SK-N-SH (cell line): ENCODE measurements at regions not wholly inside any gene's neighbourhood (a gene's known extent, or its start where the extent isn't known, plus 50 kb on each side); places are given as distances from the start of the nearest gene placed in this dataset.

Experiments
- CTCF ChIA-PET: fragments of 300-600, 350-600 bp; formaldehyde crosslinking; extraction: SDS; loops from one replicate; lab custom pipeline; 2021; lab: Yijun Ruan, JAX
- POLR2A ChIA-PET: fragments of 350-600 bp; sonication (Branson Sonifier 250); formaldehyde crosslinking; extraction: SDS; loops from one replicate; lab custom pipeline; 2020; ENCODE audit warnings: antibody characterized with exemption, inconsistent platforms; lab: Yijun Ruan, JAX
- DNase-seq: peaks from one replicate; pipeline ENCODE4 v3.0.0; 2012
- H2AFZ ChIP-seq: fragments of 200-600 bp; sonication (generic); 2 replicates; pipeline ENCODE4 v1.8.1; 2016; ENCODE audit warnings: antibody characterized with exemption, mild to moderate bottlenecking, low read depth
- H3F3A ChIP-seq: fragments of 200-600 bp; sonication (generic); replicated peaks from 2 replicates; pipeline ENCODE3; 2016; ENCODE audit warnings: antibody characterized with exemption, mild to moderate bottlenecking; ENCODE audit not compliant: insufficient read depth
- H3K27ac ChIP-seq, 2 experiments: fragments of 200-500 bp in 1 of 2; fragments of 200-600 bp in 1 of 2; sonication (Bioruptor generic) in 1 of 2; sonication (generic), shearing (Covaris generic) in 1 of 2; 2 replicates each; pipeline versions ENCODE4 v1.5.1 to v1.6.1; 2014 to 2016; ENCODE audit warnings: low read depth in 2 of 2, inconsistent platforms in 1 of 2, low read length in 1 of 2, mild to moderate bottlenecking in 1 of 2, mixed read lengths in 1 of 2
- H3K27me3 ChIP-seq: fragments of 200-600 bp; sonication (generic), shearing (Covaris generic); 2 replicates; pipeline ENCODE4 v1.6.1; 2016; ENCODE audit warnings: mixed run types; ENCODE audit not compliant: insufficient read depth
- H3K36me3 ChIP-seq, 2 experiments: fragments of 200-500 bp in 1 of 2; fragments of 200-600 bp in 1 of 2; sonication (Bioruptor generic) in 1 of 2; sonication (generic) in 1 of 2; replicated peaks in 1 of 2; 2 replicates each; pipeline versions ENCODE3 to v1.5.1; 2014 to 2016; ENCODE audit warnings: low read length in 1 of 2, mild to moderate bottlenecking in 1 of 2; ENCODE audit not compliant: insufficient read depth in 2 of 2, control insufficient read depth in 1 of 2
- H3K4me1 ChIP-seq, 2 experiments: fragments of 200-500 bp in 1 of 2; fragments of 200-600 bp in 1 of 2; sonication (Bioruptor generic) in 1 of 2; sonication (generic), shearing (Covaris generic) in 1 of 2; 2 replicates each; pipeline versions ENCODE4 v1.5.1 to v1.6.1; 2014 to 2016; ENCODE audit warnings: low read depth in 1 of 2, low read length in 1 of 2, mixed run types in 1 of 2; ENCODE audit not compliant: insufficient read depth in 2 of 2, control insufficient read depth in 1 of 2
- H3K4me2 ChIP-seq: fragments of 200-600 bp; sonication (generic), shearing (Covaris generic); 2 replicates; pipeline ENCODE4 v1.6.1; 2017; ENCODE audit warnings: mixed run types
- H3K4me3 ChIP-seq, 2 experiments: fragments of 200-500 bp in 1 of 2; fragments of 200-600 bp in 1 of 2; sonication (Bioruptor generic) in 1 of 2; sonication (generic), shearing (Covaris generic) in 1 of 2; 2 replicates each; pipeline versions ENCODE4 v1.5.1 to v1.8.1; 2014 to 2016; ENCODE audit warnings: low read depth in 2 of 2, inconsistent platforms in 1 of 2, low read length in 1 of 2, mild to moderate bottlenecking in 1 of 2, mixed read lengths in 1 of 2, moderate library complexity in 1 of 2
- H3K79me2 ChIP-seq: fragments of 200-600 bp; sonication (generic); 2 replicates; pipeline ENCODE4 v1.8.1; 2017; ENCODE audit warnings: mild to moderate bottlenecking; ENCODE audit not compliant: insufficient read depth
- H3K9ac ChIP-seq: fragments of 200-600 bp; sonication (generic); 2 replicates; pipeline ENCODE4 v1.6.1; 2017; ENCODE audit warnings: mixed run types
- H3K9me2 ChIP-seq: fragments of 200-600 bp; sonication (generic); 2 replicates; pipeline ENCODE4 v1.6.1; 2017; ENCODE audit warnings: mixed run types
- H3K9me3 ChIP-seq: fragments of 200-600 bp; sonication (generic); 2 replicates; pipeline ENCODE4 v1.6.1; 2017; ENCODE audit warnings: mixed run types, mild to moderate bottlenecking, moderate library complexity
- H4K20me1 ChIP-seq: fragments of 200-600 bp; sonication (generic); 2 replicates; pipeline ENCODE4 v1.6.1; 2017; ENCODE audit warnings: mild to moderate bottlenecking, mixed run types; ENCODE audit not compliant: insufficient read depth
- ELF1 ChIP-seq: IDR thresholded peaks from 2 replicates; pipeline ENCODE4 v1.4.0; 2012
- EP300 ChIP-seq, 2 experiments: IDR thresholded peaks; 2 replicates each; pipeline versions ENCODE4 v1.4.0 to v1.6.1; 2012; ENCODE audit warnings: borderline replicate concordance in 1 of 2, low read depth in 1 of 2, low read length in 1 of 2
- EZH2phosphoT487 ChIP-seq: fragments of 200-600 bp; sonication (generic); IDR thresholded peaks from 2 replicates; pipeline ENCODE4 v1.6.1; 2017; ENCODE audit warnings: low read depth, mixed run types, mild to moderate bottlenecking, antibody characterized with exemption, moderate library complexity, borderline replicate concordance
- FOSL2 ChIP-seq: IDR thresholded peaks from 2 replicates; pipeline ENCODE4 v1.4.0; 2012; ENCODE audit warnings: low read depth, mild to moderate bottlenecking, moderate library complexity, borderline replicate concordance
- FOXJ3 ChIP-seq: sonication (generic); formaldehyde crosslinking; IDR thresholded peaks from 2 replicates; pipeline ENCODE4 v1.5.1; 2020; ENCODE audit warnings: mild to moderate bottlenecking, missing genetic modification reagents
- FOXM1 ChIP-seq: IDR thresholded peaks from 2 replicates; pipeline ENCODE4 v1.4.0; 2012; ENCODE audit warnings: low read depth, mild to moderate bottlenecking
- GATA2 ChIP-seq: sonication (generic); formaldehyde crosslinking; IDR thresholded peaks from 2 replicates; pipeline ENCODE4 v1.5.0; 2020; ENCODE audit warnings: mild to moderate bottlenecking, missing genetic modification reagents
- JUND ChIP-seq: IDR thresholded peaks from 2 replicates; pipeline ENCODE4 v1.4.0; 2012
- NFIC ChIP-seq: IDR thresholded peaks from 2 replicates; pipeline ENCODE4 v1.4.0; 2012; ENCODE audit warnings: borderline replicate concordance
- RAD21 ChIP-seq: IDR thresholded peaks from 2 replicates; pipeline ENCODE4 v1.6.1; 2012; ENCODE audit warnings: mild to moderate bottlenecking, low read length
- RCOR1 ChIP-seq: fragments of 150-350 bp; IDR thresholded peaks from 2 replicates; pipeline ENCODE4 v1.6.1; 2017; ENCODE audit warnings: antibody characterized with exemption, low read length
- RFX5 ChIP-seq: IDR thresholded peaks from 2 replicates; pipeline ENCODE4 v1.6.1; 2012; ENCODE audit warnings: mild to moderate bottlenecking, improper control_type of control experiment, low read length
- TAF1 ChIP-seq: IDR thresholded peaks from 2 replicates; pipeline ENCODE4 v1.6.1; 2012; ENCODE audit warnings: low read depth, mild to moderate bottlenecking, low read length, moderate library complexity, borderline replicate concordance
- WGBS: methylation state at CpG from one replicate; pipeline ENCODE4 v1.1.6; 2017; ENCODE audit warnings: low lambda C conversion rate; 5-methylcytosine and 5-hydroxymethylcytosine counted together
- TF ChIP-seq, protein P1 (sequence below): IDR thresholded peaks from 2 replicates; pipeline ENCODE4; 2012
- TF ChIP-seq, protein P2 (sequence below): fragments of 150-350 bp; IDR thresholded peaks from 2 replicates; pipeline ENCODE4 v1.6.1; 2017; ENCODE audit warnings: antibody characterized with exemption, low read length, low read depth, borderline replicate concordance
- TF ChIP-seq, protein P3 (sequence below): IDR thresholded peaks from 2 replicates; pipeline ENCODE4 v1.6.1; 2012; ENCODE audit warnings: mild to moderate bottlenecking, low read depth, low read length, moderate library complexity

DNA sequence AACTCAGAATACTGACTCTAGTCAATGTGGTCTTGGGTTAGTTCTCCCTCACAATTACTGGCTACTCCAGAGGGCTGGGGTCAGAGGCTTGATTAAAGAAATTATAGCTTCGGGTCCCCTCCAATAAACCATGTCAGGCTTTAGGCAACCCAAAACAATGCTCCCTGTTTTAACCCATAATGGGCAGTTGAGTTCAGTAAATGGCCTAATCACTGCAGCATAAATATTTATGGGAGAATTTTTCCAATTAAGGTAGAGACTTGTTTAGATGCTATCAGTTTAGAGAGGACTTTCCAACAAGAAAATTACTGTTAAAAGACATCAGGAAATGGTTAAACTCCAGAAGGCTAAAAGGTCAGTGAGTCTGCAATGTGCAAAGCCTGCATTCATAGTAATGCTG lies 389.2 kb upstream of the PRICKLE1 start:
- ChIA-PET CTCF (interaction anchor here (1.2 kb wide), 1 partner anchor 303 kb away, joined by 3 read pairs; no protein-coding TSS in a partner anchor), POLR2A (no interaction called here)
- Histone ChIP-seq H2AFZ (no peak overlapping the region), H4K20me1 (no peaks in the 10 kb centered on the region), H3K4me3 (no peak overlapping the region), H3K9me2 (no peaks in the 10 kb centered on the region), H3K4me1 (peaks cover 0 to 2% of the 10 kb centered on the region in 2 experiments; a peak in 2 of 4 replicates), H3K9me3 (no peaks in the 10 kb centered on the region), H3K36me3 (no peaks in the 10 kb centered on the region), H3K79me2 (no peaks in the 10 kb centered on the region), H3K9ac (no peak overlapping the region), H3K27ac (peak overlapping the region in 1 of 2 experiments; percentile 69; a peak in 2 of 4 replicates), H3K4me2 (no peak overlapping the region), H3F3A (no peaks in the 10 kb centered on the region), H3K27me3 (no peaks in the 10 kb centered on the region)
- WGBS: 5% methylated on average over 1 of the region's 1 CpG
- TF ChIP-seq RAD21 (peak; percentile 27; the same call in 1 of the 2 replicates), EP300 (IDR thresholded peaks at IDR 0.05; ENCODE audit: borderline replicate concordance in 1 of 2, low read depth in 1 of 2, low read length in 1 of 2) (peak in 1 of 2 experiments; percentile 73; a peak in 2 of 4 replicates), RCOR1 (peak; percentile 52; the same call in 1 of the 2 replicates), TAF1 (no peak)
- DNase-seq: no peak

DNA sequence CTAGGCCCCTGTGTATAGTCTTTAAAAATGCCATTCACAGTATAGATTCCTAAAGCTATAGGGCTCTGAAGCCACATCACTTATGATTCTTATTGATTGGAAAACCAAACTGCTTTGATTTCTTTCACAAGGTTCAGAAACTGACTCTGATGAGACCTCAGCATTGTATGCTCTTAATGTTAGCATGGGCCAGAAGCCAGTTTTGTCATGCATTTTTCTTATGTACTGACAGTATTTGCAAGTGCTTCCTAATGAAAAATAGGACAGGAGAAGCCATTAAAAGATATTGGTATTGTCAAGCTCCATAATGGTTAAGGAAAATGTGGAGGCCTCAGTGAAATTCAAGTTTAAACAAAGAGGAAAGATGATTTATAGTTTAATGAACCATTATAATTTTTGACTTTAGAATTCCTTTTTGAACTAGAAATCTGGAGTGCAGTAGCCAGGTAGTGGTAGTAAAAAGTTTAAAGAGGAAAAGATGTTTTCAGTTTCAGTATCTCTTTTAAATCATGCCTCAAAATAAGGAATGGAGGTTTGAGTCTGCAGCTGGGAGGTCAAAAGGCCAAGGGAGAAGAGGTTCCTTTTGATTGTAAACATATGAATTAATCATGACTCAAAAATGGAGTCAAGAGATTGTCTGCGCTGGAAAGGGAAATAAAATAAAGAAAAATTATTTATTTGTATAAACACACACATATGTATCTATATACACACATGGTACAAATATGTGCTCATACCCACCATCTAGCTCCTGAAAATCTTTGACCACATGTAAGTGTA lies 388.1 kb upstream of the PRICKLE1 start:
- Histone ChIP-seq H3K4me2 (no peak overlapping the region), H3K4me1 (peaks cover 0 to 2% of the 10 kb centered on the region in 2 experiments; a peak in 2 of 4 replicates), H3K4me3 (no peak overlapping the region), H3K9me2 (no peaks in the 10 kb centered on the region), H3K9ac (no peak overlapping the region), H3K27me3 (no peaks in the 10 kb centered on the region), H3K79me2 (no peaks in the 10 kb centered on the region), H3K27ac (no peak overlapping the region), H3K36me3 (no peaks in the 10 kb centered on the region), H3F3A (no peaks in the 10 kb centered on the region), H4K20me1 (no peaks in the 10 kb centered on the region), H2AFZ (no peak overlapping the region), H3K9me3 (no peaks in the 10 kb centered on the region)
- DNase-seq: no peak
- TF ChIP-seq, protein P1, sequence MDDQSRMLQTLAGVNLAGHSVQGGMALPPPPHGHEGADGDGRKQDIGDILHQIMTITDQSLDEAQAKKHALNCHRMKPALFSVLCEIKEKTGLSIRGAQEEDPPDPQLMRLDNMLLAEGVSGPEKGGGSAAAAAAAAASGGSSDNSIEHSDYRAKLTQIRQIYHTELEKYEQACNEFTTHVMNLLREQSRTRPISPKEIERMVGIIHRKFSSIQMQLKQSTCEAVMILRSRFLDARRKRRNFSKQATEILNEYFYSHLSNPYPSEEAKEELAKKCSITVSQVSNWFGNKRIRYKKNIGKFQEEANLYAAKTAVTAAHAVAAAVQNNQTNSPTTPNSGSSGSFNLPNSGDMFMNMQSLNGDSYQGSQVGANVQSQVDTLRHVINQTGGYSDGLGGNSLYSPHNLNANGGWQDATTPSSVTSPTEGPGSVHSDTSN: no peak
- TF ChIP-seq FOSL2 (no peak), RCOR1 (no peak), GATA2 (CRISPR knock-in tag) (no peak), EZH2phosphoT487 (no peak), JUND (no peak), ELF1 (no peak), FOXJ3 (no peak), FOXM1 (no peak), TAF1 (no peak), RAD21 (no peak), RFX5 (no peak), NFIC (no peak)
- TF ChIP-seq, protein P2, sequence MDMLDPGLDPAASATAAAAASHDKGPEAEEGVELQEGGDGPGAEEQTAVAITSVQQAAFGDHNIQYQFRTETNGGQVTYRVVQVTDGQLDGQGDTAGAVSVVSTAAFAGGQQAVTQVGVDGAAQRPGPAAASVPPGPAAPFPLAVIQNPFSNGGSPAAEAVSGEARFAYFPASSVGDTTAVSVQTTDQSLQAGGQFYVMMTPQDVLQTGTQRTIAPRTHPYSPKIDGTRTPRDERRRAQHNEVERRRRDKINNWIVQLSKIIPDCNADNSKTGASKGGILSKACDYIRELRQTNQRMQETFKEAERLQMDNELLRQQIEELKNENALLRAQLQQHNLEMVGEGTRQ: no peak
- TF ChIP-seq, protein P3, sequence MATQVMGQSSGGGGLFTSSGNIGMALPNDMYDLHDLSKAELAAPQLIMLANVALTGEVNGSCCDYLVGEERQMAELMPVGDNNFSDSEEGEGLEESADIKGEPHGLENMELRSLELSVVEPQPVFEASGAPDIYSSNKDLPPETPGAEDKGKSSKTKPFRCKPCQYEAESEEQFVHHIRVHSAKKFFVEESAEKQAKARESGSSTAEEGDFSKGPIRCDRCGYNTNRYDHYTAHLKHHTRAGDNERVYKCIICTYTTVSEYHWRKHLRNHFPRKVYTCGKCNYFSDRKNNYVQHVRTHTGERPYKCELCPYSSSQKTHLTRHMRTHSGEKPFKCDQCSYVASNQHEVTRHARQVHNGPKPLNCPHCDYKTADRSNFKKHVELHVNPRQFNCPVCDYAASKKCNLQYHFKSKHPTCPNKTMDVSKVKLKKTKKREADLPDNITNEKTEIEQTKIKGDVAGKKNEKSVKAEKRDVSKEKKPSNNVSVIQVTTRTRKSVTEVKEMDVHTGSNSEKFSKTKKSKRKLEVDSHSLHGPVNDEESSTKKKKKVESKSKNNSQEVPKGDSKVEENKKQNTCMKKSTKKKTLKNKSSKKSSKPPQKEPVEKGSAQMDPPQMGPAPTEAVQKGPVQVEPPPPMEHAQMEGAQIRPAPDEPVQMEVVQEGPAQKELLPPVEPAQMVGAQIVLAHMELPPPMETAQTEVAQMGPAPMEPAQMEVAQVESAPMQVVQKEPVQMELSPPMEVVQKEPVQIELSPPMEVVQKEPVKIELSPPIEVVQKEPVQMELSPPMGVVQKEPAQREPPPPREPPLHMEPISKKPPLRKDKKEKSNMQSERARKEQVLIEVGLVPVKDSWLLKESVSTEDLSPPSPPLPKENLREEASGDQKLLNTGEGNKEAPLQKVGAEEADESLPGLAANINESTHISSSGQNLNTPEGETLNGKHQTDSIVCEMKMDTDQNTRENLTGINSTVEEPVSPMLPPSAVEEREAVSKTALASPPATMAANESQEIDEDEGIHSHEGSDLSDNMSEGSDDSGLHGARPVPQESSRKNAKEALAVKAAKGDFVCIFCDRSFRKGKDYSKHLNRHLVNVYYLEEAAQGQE: no peak
- ChIA-PET CTCF (interaction anchor here (1.2 kb wide), 2 partner anchors 10 to 304 kb away, joined by 3 to 6 read pairs; no protein-coding TSS in a partner anchor), POLR2A (no interaction called here)
- WGBS: 13% methylated on average over 1 of the region's 1 CpG
